ENCODE measurements at regions not wholly inside any gene's neighbourhood (a gene's known extent, or its start where the extent isn't known, plus 50 kb on each side); places are given as distances from the start of the nearest gene placed in this dataset.

DNA sequence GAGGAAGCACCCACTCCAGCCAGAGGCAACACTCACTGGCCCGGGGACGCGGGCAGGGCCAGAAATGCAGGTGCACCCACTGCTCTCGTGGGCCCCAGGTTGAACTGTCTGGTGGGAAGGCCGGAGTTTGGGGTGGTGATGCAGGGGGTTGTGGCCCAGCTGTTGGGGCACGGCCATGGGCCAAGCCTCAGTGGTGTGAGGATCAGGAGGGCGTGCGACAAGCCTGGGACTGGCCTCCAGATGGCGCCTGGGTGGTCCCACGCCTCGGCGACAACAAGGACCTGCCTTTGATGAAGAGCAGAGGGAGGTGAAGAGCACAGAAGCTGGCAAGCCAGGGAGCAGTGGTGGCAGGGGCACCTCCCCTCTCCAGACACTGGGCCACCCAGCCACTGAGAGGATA lies 240.8 kb downstream of the BRD1 start:
- no peak overlapping the region for H3K27ac Mint-ChIP-seq
- DNase-seq = no peak

DNA sequence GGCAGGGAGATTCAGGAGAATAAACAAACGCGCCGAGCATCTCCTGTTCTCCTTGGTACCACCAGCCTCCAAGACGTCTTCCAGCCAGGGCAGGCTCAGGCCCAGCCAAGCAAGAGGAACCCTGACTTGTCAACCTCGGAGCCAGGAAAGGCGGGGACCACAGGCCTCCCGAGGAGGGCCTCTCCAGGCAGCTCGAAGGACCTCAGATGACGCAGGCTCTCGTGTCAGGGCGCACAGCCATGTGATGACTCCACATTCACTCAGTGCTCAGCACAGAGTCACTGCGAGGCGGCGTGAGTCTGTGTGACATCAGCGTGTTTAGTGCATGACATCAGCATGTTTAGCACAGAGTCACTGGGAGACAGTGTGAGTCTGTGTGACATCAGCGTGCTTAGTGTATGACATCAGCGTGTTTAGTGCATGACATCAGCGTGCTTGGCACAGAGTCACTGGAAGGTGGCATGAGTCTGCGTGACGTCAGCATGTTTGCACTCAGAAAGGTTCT lies 241.4 kb downstream of the BRD1 start:
- WGBS (ENCODE audit: insufficient coverage) = 93% methylated on average over 20 of the region's 20 CpGs
- intact Hi-C loops (cut with micrococcal nuclease) = no loop called here
- Mint-ChIP-seq H3K9me3 (ENCODE audit: insufficient read depth) (no peaks in the 10 kb centered on the region), H3K4me3 (no peak overlapping the region), H3K4me1 (peaks cover 5% of the 10 kb centered on the region), H3K27ac (no peak overlapping the region), H3K27me3 (no peaks in the 10 kb centered on the region)
- no peak overlapping the region for H2AFZ ChIP-seq (ENCODE audit: insufficient read depth, low read depth, low read length, poor library complexity, severe bottlenecking)
- ATAC-seq (ENCODE audit: low read depth) = no peak
- H3K36me3 ChIP-seq (replicated peaks in 1 of 2; ENCODE audit: control extremely low read depth in 1 of 2, control insufficient read depth in 1 of 2, extremely low read depth in 1 of 2, insufficient read depth in 2 of 2, low read length in 1 of 2) = peaks cover 0 to 9% of the 10 kb centered on the region in 2 experiments
- H3K4me1 ChIP-seq (ENCODE audit: control insufficient read depth in 2 of 2, insufficient read depth in 2 of 2, low read length in 2 of 2) = no peaks in the 10 kb centered on the region
- no peak for TF ChIP-seq EZH2 (IDR thresholded peaks at IDR 0.05; ENCODE audit: borderline replicate concordance, insufficient read depth, low read depth, low read length, poor library complexity, severe bottlenecking)
- ChIA-PET POLR2A (no interaction called here), CTCF (no interaction called here)
- H3K27me3 ChIP-seq (replicated peaks in 1 of 4; ENCODE audit: control extremely low read depth in 1 of 4, control insufficient read depth in 3 of 4, insufficient read depth in 4 of 4, low read length in 3 of 4) = no peaks in the 10 kb centered on the region
- H3K9ac ChIP-seq (ENCODE audit: low read length) = no peak overlapping the region
- no peak for DNase-seq
- H3K4me2 ChIP-seq (replicated peaks; ENCODE audit: low read depth, low read length, poor library complexity, severe bottlenecking) = no peak overlapping the region
- no peak overlapping the region for H3K27ac ChIP-seq (ENCODE audit: low read length in 2 of 2)
- peaks cover 52% of the 10 kb centered on the region for H4K20me1 ChIP-seq (ENCODE audit: control insufficient read depth, insufficient read depth, low read length, poor library complexity, severe bottlenecking)
- H3K79me2 ChIP-seq (ENCODE audit: control insufficient read depth, insufficient read depth, low read length) = peaks cover 50% of the 10 kb centered on the region
- no peak overlapping the region for H3K4me3 ChIP-seq (ENCODE audit: control extremely low read depth in 1 of 5, extremely low read depth in 1 of 5, insufficient read depth in 1 of 5, low read depth in 2 of 5, low read length in 4 of 5)
- H3K9me3 ChIP-seq (ENCODE audit: control extremely low read depth in 1 of 3, control insufficient read depth in 2 of 3, insufficient read depth in 1 of 3, low read length in 2 of 3) = peaks cover 0 to 3% (median 0%) of the 10 kb centered on the region in 3 donors

More for the DNA sequence above, 240.8 kb downstream of the BRD1 start:
- intact Hi-C loops (cut with micrococcal nuclease) = no loop called here
- Histone ChIP-seq H3K9me3 (ENCODE audit: control extremely low read depth in 1 of 3, control insufficient read depth in 2 of 3, insufficient read depth in 1 of 3, low read length in 2 of 3) (peaks cover 0 to 3% (median 0%) of the 10 kb centered on the region in 3 donors), H3K4me3 (ENCODE audit: control extremely low read depth in 1 of 5, extremely low read depth in 1 of 5, insufficient read depth in 1 of 5, low read depth in 2 of 5, low read length in 4 of 5) (no peak overlapping the region), H3K4me2 (replicated peaks; ENCODE audit: low read depth, low read length, poor library complexity, severe bottlenecking) (no peak overlapping the region), H3K36me3 (replicated peaks in 1 of 2; ENCODE audit: control extremely low read depth in 1 of 2, control insufficient read depth in 1 of 2, extremely low read depth in 1 of 2, insufficient read depth in 2 of 2, low read length in 1 of 2) (peaks cover 0 to 9% of the 10 kb centered on the region in 2 experiments), H4K20me1 (ENCODE audit: control insufficient read depth, insufficient read depth, low read length, poor library complexity, severe bottlenecking) (peaks cover 53% of the 10 kb centered on the region), H3K79me2 (ENCODE audit: control insufficient read depth, insufficient read depth, low read length) (peaks cover 46% of the 10 kb centered on the region), H2AFZ (ENCODE audit: insufficient read depth, low read depth, low read length, poor library complexity, severe bottlenecking) (no peak overlapping the region), H3K27ac (ENCODE audit: low read length in 2 of 2) (no peak overlapping the region), H3K4me1 (ENCODE audit: control insufficient read depth in 2 of 2, insufficient read depth in 2 of 2, low read length in 2 of 2) (no peaks in the 10 kb centered on the region), H3K9ac (ENCODE audit: low read length) (no peak overlapping the region), H3K27me3 (replicated peaks in 1 of 4; ENCODE audit: control extremely low read depth in 1 of 4, control insufficient read depth in 3 of 4, insufficient read depth in 4 of 4, low read length in 3 of 4) (no peaks in the 10 kb centered on the region)
- CTCF ChIA-PET = no interaction called here
- no peak for TF ChIP-seq EZH2 (IDR thresholded peaks at IDR 0.05; ENCODE audit: borderline replicate concordance, insufficient read depth, low read depth, low read length, poor library complexity, severe bottlenecking)
- TF ChIP-seq, protein P1, sequence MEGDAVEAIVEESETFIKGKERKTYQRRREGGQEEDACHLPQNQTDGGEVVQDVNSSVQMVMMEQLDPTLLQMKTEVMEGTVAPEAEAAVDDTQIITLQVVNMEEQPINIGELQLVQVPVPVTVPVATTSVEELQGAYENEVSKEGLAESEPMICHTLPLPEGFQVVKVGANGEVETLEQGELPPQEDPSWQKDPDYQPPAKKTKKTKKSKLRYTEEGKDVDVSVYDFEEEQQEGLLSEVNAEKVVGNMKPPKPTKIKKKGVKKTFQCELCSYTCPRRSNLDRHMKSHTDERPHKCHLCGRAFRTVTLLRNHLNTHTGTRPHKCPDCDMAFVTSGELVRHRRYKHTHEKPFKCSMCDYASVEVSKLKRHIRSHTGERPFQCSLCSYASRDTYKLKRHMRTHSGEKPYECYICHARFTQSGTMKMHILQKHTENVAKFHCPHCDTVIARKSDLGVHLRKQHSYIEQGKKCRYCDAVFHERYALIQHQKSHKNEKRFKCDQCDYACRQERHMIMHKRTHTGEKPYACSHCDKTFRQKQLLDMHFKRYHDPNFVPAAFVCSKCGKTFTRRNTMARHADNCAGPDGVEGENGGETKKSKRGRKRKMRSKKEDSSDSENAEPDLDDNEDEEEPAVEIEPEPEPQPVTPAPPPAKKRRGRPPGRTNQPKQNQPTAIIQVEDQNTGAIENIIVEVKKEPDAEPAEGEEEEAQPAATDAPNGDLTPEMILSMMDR (IDR thresholded peaks at IDR 0.05) = no peak
- 90% methylated on average over 12 of the region's 12 CpGs for WGBS (ENCODE audit: insufficient coverage)
- POLR2A ChIA-PET = no interaction called here
- H3K4me1 Mint-ChIP-seq = peaks cover 5% of the 10 kb centered on the region
- no peak overlapping the region for H3K4me3 Mint-ChIP-seq
- no peaks in the 10 kb centered on the region for H3K9me3 Mint-ChIP-seq (ENCODE audit: insufficient read depth)
- H3K27me3 Mint-ChIP-seq = no peaks in the 10 kb centered on the region
- no peak for ATAC-seq (ENCODE audit: low read depth)
